ENCODE measurements at regions not wholly inside any gene's neighbourhood (a gene's known extent, or its start where the extent isn't known, plus 50 kb on each side); places are given as distances from the start of the nearest gene placed in this dataset.
"Not testable (repeated sequence)": the region's sequence is repeated elsewhere in the genome, so short reads cannot be mapped to it uniquely, and the experiment has no call there.

- peaks cover 0 to 8% (median under 1%) of the 10 kb centered on the region in 8 donors for H3K9me3 Mint-ChIP-seq
- H3K27me3 ChIP-seq (ENCODE audit: insufficient read depth, low read length), result no peaks in the 10 kb centered on the region
- no peak overlapping the region for H3K4me3 Mint-ChIP-seq
- no peaks in the 10 kb centered on the region for H3K36me3 ChIP-seq (ENCODE audit: insufficient read depth, low read length)
- ChIA-PET CTCF (ENCODE audit: partially characterized antibody) (no interaction called here), POLR2A (ENCODE audit: partially characterized antibody) (no interaction called here)
- H3K4me1 ChIP-seq (ENCODE audit: insufficient read depth, low read length), result no peaks in the 10 kb centered on the region
- DNase-seq, result no peak
- intact Hi-C loops (cut with micrococcal nuclease), result no loop called here
- no peaks in the 10 kb centered on the region for H3K9me3 ChIP-seq (ENCODE audit: control insufficient read depth in 1 of 2, low read length in 2 of 2)
- no peak overlapping the region for H3K27ac Mint-ChIP-seq
- no peak overlapping the region for H3K27ac ChIP-seq (ENCODE audit: low read depth, low read length)
- no peak overlapping the region for H3K4me3 ChIP-seq (ENCODE audit: low read length in 2 of 2)
- no peaks in the 10 kb centered on the region for H3K27me3 Mint-ChIP-seq
- H3K36me3 Mint-ChIP-seq, result no peaks in the 10 kb centered on the region
- H3K4me1 Mint-ChIP-seq, result no peaks in the 10 kb centered on the region
Measured at GRCh38 chr13:37475151-37475550, 123.4 kb downstream of the POSTN start.

- no peak for DNase-seq
- Mint-ChIP-seq H3K4me3 (no peak overlapping the region), H3K27me3 (no peaks in the 10 kb centered on the region), H3K4me1 (no peaks in the 10 kb centered on the region), H3K36me3 (no peaks in the 10 kb centered on the region), H3K9me3 (peaks cover 0 to 10% (median 1%) of the 10 kb centered on the region in 8 donors), H3K27ac (no peak overlapping the region)
- Histone ChIP-seq H3K4me1 (ENCODE audit: insufficient read depth, low read length) (no peaks in the 10 kb centered on the region), H3K36me3 (ENCODE audit: insufficient read depth, low read length) (no peaks in the 10 kb centered on the region), H3K27me3 (ENCODE audit: insufficient read depth, low read length) (no peaks in the 10 kb centered on the region), H3K27ac (ENCODE audit: low read depth, low read length) (no peak overlapping the region), H3K4me3 (ENCODE audit: low read length in 2 of 2) (no peak overlapping the region), H3K9me3 (ENCODE audit: control insufficient read depth in 1 of 2, low read length in 2 of 2) (no peaks in the 10 kb centered on the region)
- POLR2A ChIA-PET (ENCODE audit: partially characterized antibody), result no interaction called here
- intact Hi-C loops (cut with micrococcal nuclease), result no loop called here
- CTCF ChIA-PET (ENCODE audit: partially characterized antibody), result no interaction called here
Measured at GRCh38 chr13:37473035-37473434, 125.5 kb downstream of the POSTN start.

GRCh38 chr13:37472266-37472665, 126.3 kb downstream of the POSTN start:
- H3K27ac ChIP-seq (ENCODE audit: low read depth, low read length); H3K27ac Mint-ChIP-seq; H3K9me3 ChIP-seq (ENCODE audit: control insufficient read depth in 1 of 2, low read length in 2 of 2); DNase-seq; POLR2A ChIA-PET (ENCODE audit: partially characterized antibody); CTCF ChIA-PET (ENCODE audit: partially characterized antibody); H3K4me1 Mint-ChIP-seq; H3K27me3 Mint-ChIP-seq; H3K36me3 ChIP-seq (ENCODE audit: insufficient read depth, low read length); H3K4me1 ChIP-seq (ENCODE audit: insufficient read depth, low read length); H3K36me3 Mint-ChIP-seq; H3K4me3 Mint-ChIP-seq; H3K9me3 Mint-ChIP-seq; H3K27me3 ChIP-seq (ENCODE audit: insufficient read depth, low read length); H3K4me3 ChIP-seq (ENCODE audit: low read length in 2 of 2); intact Hi-C loops (cut with micrococcal nuclease): not testable (repeated sequence)

GRCh38 chr13:37460166-37460565, 138.4 kb downstream of the POSTN start:
- H3K9me3 ChIP-seq (ENCODE audit: control insufficient read depth in 1 of 2, low read length in 2 of 2), result no peaks in the 10 kb centered on the region
- Mint-ChIP-seq H3K27me3 (no peaks in the 10 kb centered on the region), H3K9me3 (peaks cover 0 to 10% (median 5%) of the 10 kb centered on the region in 8 donors), H3K36me3 (no peaks in the 10 kb centered on the region), H3K4me3 (no peak overlapping the region), H3K27ac (no peak overlapping the region), H3K4me1 (no peaks in the 10 kb centered on the region)
- DNase-seq, result no peak
- H3K27ac ChIP-seq (ENCODE audit: low read depth, low read length), result no peak overlapping the region
- ChIA-PET POLR2A (ENCODE audit: partially characterized antibody) (no interaction called here), CTCF (ENCODE audit: partially characterized antibody) (no interaction called here)
- H3K4me1 ChIP-seq (ENCODE audit: insufficient read depth, low read length), result no peaks in the 10 kb centered on the region
- no peaks in the 10 kb centered on the region for H3K36me3 ChIP-seq (ENCODE audit: insufficient read depth, low read length)
- H3K27me3 ChIP-seq (ENCODE audit: insufficient read depth, low read length), result no peaks in the 10 kb centered on the region
- intact Hi-C loops (cut with micrococcal nuclease), result no loop called here
- H3K4me3 ChIP-seq (ENCODE audit: low read length in 2 of 2), result no peak overlapping the region

- Histone ChIP-seq H3K4me1 (ENCODE audit: insufficient read depth, low read length) (no peaks in the 10 kb centered on the region), H3K27ac (ENCODE audit: low read depth, low read length) (no peak overlapping the region), H3K36me3 (ENCODE audit: insufficient read depth, low read length) (no peaks in the 10 kb centered on the region), H3K4me3 (ENCODE audit: low read length in 2 of 2) (no peak overlapping the region), H3K9me3 (ENCODE audit: control insufficient read depth in 1 of 2, low read length in 2 of 2) (no peaks in the 10 kb centered on the region), H3K27me3 (ENCODE audit: insufficient read depth, low read length) (no peaks in the 10 kb centered on the region)
- intact Hi-C loops (cut with micrococcal nuclease), result no loop called here
- Mint-ChIP-seq H3K4me3 (no peak overlapping the region), H3K36me3 (no peaks in the 10 kb centered on the region), H3K9me3 (peaks cover 0 to 16% (median 5%) of the 10 kb centered on the region in 8 donors), H3K27ac (no peak overlapping the region), H3K27me3 (no peaks in the 10 kb centered on the region), H3K4me1 (no peaks in the 10 kb centered on the region)
- POLR2A ChIA-PET (ENCODE audit: partially characterized antibody), result no interaction called here
- no peak for DNase-seq
- CTCF ChIA-PET (ENCODE audit: partially characterized antibody), result no interaction called here
Measured at GRCh38 chr13:37457612-37458011, 141.0 kb downstream of the POSTN start.

- ChIA-PET CTCF (ENCODE audit: partially characterized antibody) (no interaction called here), POLR2A (ENCODE audit: partially characterized antibody) (no interaction called here)
- no peak overlapping the region for H3K4me3 ChIP-seq (ENCODE audit: low read length in 2 of 2)
- Mint-ChIP-seq H3K4me1 (no peaks in the 10 kb centered on the region), H3K9me3 (peaks cover 0 to 16% (median 6%) of the 10 kb centered on the region in 8 donors), H3K36me3 (no peaks in the 10 kb centered on the region), H3K27ac (no peak overlapping the region), H3K4me3 (no peak overlapping the region), H3K27me3 (no peaks in the 10 kb centered on the region)
- H3K36me3 ChIP-seq (ENCODE audit: insufficient read depth, low read length), result no peaks in the 10 kb centered on the region
- DNase-seq, result no peak
- no peaks in the 10 kb centered on the region for H3K4me1 ChIP-seq (ENCODE audit: insufficient read depth, low read length)
- H3K27ac ChIP-seq (ENCODE audit: low read depth, low read length), result no peak overlapping the region
- H3K27me3 ChIP-seq (ENCODE audit: insufficient read depth, low read length), result no peaks in the 10 kb centered on the region
- no peaks in the 10 kb centered on the region for H3K9me3 ChIP-seq (ENCODE audit: control insufficient read depth in 1 of 2, low read length in 2 of 2)
- intact Hi-C loops (cut with micrococcal nuclease), result no loop called here
Measured at GRCh38 chr13:37456506-37456905, 142.1 kb downstream of the POSTN start.

DNA sequence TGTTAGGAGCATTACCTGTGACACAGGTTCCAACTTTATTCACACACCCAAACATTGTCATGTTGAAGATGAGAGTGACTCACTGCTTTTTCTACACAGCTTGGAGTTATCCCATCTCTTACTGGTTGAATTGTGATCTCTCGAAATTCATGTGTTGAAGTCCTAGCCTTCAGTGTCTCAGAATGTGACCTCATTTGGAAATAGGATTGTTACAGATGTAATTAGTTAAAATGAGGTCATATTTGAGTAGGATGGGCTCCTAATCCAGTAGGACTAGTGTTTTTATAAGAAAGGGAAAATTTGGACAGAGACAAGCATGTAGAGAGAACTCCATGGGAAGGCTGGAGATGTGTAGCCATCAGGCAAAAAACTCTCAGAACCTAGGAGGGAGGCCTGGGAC, 142.5 kb downstream of the POSTN start:
- Histone ChIP-seq H3K27me3 (ENCODE audit: insufficient read depth, low read length) (no peaks in the 10 kb centered on the region), H3K27ac (ENCODE audit: low read depth, low read length) (no peak overlapping the region), H3K4me1 (ENCODE audit: insufficient read depth, low read length) (no peaks in the 10 kb centered on the region), H3K4me3 (ENCODE audit: low read length in 2 of 2) (no peak overlapping the region), H3K36me3 (ENCODE audit: insufficient read depth, low read length) (no peaks in the 10 kb centered on the region), H3K9me3 (ENCODE audit: control insufficient read depth in 1 of 2, low read length in 2 of 2) (no peaks in the 10 kb centered on the region)
- ChIA-PET POLR2A (ENCODE audit: partially characterized antibody) (no interaction called here), CTCF (ENCODE audit: partially characterized antibody) (no interaction called here)
- Mint-ChIP-seq H3K4me3 (no peak overlapping the region), H3K27ac (no peak overlapping the region), H3K4me1 (no peaks in the 10 kb centered on the region), H3K9me3 (peaks cover 0 to 16% (median 6%) of the 10 kb centered on the region in 8 donors), H3K27me3 (no peaks in the 10 kb centered on the region), H3K36me3 (no peaks in the 10 kb centered on the region)
- DNase-seq, result no peak
- intact Hi-C loops (cut with micrococcal nuclease), result no loop called here

DNA sequence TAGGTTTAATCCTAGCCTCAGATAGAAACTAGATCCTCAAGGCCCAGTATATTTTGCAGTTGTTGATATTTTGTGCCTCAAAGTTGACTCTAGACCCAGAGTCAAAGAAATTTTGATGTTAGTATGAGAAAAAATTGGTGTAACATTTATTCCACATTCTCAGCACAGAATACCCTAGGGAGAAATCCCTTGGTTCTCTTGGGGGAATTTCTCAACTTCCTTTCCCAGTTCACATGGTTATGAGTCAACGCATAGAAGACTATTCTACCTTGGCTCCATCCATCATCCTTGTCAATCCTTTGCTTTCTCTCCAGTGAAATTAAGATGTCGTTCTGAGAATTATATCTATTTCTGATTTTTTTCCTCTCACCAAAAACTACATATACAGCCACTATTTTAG, 145.3 kb downstream of the POSTN start:
- no peak overlapping the region for H3K27ac Mint-ChIP-seq
- intact Hi-C loops (cut with micrococcal nuclease), result no loop called here
- Histone ChIP-seq H3K27ac (ENCODE audit: low read depth, low read length) (no peak overlapping the region), H3K9me3 (ENCODE audit: control insufficient read depth in 1 of 2, low read length in 2 of 2) (no peaks in the 10 kb centered on the region), H3K4me3 (ENCODE audit: low read length in 2 of 2) (no peak overlapping the region), H3K4me1 (ENCODE audit: insufficient read depth, low read length) (no peaks in the 10 kb centered on the region), H3K36me3 (ENCODE audit: insufficient read depth, low read length) (no peaks in the 10 kb centered on the region), H3K27me3 (ENCODE audit: insufficient read depth, low read length) (no peaks in the 10 kb centered on the region)
- no peaks in the 10 kb centered on the region for H3K4me1 Mint-ChIP-seq
- POLR2A ChIA-PET (ENCODE audit: partially characterized antibody), result no interaction called here
- CTCF ChIA-PET (ENCODE audit: partially characterized antibody), result no interaction called here
- H3K36me3 Mint-ChIP-seq, result no peaks in the 10 kb centered on the region
- no peak for DNase-seq
- H3K27me3 Mint-ChIP-seq, result no peaks in the 10 kb centered on the region
- no peak overlapping the region for H3K4me3 Mint-ChIP-seq
- H3K9me3 Mint-ChIP-seq, result peaks cover 0 to 10% (median 4%) of the 10 kb centered on the region in 8 donors

All from CD4-positive, alpha-beta memory T cell (primary cell).